ENCODE measurements at regions not wholly inside any gene's neighbourhood (a gene's known extent, or its start where the extent isn't known, plus 50 kb on each side); places are given as distances from the start of the nearest gene placed in this dataset.

DNA sequence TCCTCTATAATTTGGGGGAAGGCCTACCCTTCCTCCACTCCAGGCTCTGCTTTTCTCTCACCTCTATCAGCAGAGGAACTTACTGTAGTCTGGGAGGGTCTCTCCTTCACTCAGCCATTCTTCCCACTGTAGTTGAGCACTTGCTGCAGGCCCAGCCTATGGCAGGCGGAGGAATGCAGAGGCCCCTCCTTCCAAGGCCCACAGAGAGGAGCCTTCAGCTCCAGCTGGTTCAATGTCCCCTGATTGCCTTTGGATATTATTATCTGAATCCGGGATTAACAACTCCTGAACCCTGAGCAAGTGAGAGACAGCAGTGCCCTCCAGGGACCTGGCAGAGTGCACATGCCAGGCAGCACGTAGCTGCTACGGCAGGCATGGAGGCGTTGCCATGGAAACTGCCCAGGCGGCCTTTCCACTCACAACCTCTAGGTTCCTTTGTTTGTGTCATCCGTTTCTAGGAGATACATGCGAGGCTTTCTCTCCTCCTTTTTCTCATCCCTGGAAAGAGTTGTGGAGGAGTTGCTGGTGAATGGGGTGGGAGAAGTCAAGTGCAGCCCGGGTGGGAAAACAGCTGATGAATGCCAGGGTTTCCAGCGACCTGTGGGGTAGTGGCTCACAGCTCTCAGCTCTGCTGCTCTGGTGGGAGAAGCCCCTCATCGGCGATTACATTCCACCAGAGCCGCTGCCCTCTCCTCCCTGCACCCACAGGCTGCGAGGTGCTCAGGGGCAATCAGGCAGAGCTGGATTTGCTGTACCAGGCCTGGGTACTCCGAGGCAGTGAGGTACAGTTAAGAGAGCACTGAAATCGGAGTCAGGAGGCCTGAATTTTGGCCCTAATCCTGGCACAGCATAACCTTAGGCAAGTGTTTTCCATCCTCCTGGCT, 55.3 kb upstream of the HK2 start (continued):
- TF ChIP-seq KLF10 (tag by site-specific recombination; IDR thresholded peaks at IDR 0.05) (no peak), ZXDB (tag by site-specific recombination; IDR thresholded peaks at IDR 0.05) (no peak), KLF16 (tag by site-specific recombination; IDR thresholded peaks at IDR 0.05) (no peak), ZNF558 (tag by site-specific recombination; IDR thresholded peaks at IDR 0.05) (no peak)
- TF ChIP-seq, protein P1, sequence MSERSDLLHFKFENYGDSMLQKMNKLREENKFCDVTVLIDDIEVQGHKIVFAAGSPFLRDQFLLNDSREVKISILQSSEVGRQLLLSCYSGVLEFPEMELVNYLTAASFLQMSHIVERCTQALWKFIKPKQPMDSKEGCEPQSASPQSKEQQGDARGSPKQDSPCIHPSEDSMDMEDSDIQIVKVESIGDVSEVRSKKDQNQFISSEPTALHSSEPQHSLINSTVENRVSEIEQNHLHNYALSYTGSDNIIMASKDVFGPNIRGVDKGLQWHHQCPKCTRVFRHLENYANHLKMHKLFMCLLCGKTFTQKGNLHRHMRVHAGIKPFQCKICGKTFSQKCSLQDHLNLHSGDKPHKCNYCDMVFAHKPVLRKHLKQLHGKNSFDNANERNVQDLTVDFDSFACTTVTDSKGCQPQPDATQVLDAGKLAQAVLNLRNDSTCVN (tag by site-specific recombination; optimal IDR thresholded peaks at IDR 0.05): no peak

DNA sequence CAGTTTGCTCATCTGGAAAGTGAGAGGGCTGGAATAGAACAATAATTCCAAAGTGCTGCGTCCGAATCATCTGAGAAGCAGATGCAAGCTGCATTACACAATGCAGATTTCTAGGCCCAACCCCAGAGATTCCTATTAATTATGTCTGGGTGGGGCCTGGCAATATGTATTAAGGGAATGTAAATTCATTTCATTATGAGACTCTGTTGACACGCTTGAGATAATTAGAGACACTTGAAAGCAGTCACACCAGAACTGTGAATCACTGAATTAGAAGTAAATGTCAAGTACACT, 54.7 kb upstream of the HK2 start:
- no peak for TF ChIP-seq ZBTB48 (tag by site-specific recombination; IDR thresholded peaks at IDR 0.05)
- TF ChIP-seq ZNF354C (tag by site-specific recombination; IDR thresholded peaks at IDR 0.05; ENCODE audit: borderline replicate concordance, low read depth): no peak
- TF ChIP-seq ZNF335 (tag by site-specific recombination; conservative IDR thresholded peaks at IDR 0.05): no peak
- TF ChIP-seq ZNF530 (tag by site-specific recombination; IDR thresholded peaks at IDR 0.05; ENCODE audit: low read depth): no peak
- no peak for TF ChIP-seq ZNF350 (tag by site-specific recombination; IDR thresholded peaks at IDR 0.05)
- no peak for TF ChIP-seq ZNF501 (tag by site-specific recombination; IDR thresholded peaks at IDR 0.05)
- TF ChIP-seq YY2 (tag by site-specific recombination; IDR thresholded peaks at IDR 0.05): no peak
- no peak for TF ChIP-seq ZNF248 (tag by site-specific recombination; IDR thresholded peaks at IDR 0.05)
- no peak for TF ChIP-seq ZNF48 (tag by site-specific recombination; IDR thresholded peaks at IDR 0.05)
- TF ChIP-seq, protein P2, sequence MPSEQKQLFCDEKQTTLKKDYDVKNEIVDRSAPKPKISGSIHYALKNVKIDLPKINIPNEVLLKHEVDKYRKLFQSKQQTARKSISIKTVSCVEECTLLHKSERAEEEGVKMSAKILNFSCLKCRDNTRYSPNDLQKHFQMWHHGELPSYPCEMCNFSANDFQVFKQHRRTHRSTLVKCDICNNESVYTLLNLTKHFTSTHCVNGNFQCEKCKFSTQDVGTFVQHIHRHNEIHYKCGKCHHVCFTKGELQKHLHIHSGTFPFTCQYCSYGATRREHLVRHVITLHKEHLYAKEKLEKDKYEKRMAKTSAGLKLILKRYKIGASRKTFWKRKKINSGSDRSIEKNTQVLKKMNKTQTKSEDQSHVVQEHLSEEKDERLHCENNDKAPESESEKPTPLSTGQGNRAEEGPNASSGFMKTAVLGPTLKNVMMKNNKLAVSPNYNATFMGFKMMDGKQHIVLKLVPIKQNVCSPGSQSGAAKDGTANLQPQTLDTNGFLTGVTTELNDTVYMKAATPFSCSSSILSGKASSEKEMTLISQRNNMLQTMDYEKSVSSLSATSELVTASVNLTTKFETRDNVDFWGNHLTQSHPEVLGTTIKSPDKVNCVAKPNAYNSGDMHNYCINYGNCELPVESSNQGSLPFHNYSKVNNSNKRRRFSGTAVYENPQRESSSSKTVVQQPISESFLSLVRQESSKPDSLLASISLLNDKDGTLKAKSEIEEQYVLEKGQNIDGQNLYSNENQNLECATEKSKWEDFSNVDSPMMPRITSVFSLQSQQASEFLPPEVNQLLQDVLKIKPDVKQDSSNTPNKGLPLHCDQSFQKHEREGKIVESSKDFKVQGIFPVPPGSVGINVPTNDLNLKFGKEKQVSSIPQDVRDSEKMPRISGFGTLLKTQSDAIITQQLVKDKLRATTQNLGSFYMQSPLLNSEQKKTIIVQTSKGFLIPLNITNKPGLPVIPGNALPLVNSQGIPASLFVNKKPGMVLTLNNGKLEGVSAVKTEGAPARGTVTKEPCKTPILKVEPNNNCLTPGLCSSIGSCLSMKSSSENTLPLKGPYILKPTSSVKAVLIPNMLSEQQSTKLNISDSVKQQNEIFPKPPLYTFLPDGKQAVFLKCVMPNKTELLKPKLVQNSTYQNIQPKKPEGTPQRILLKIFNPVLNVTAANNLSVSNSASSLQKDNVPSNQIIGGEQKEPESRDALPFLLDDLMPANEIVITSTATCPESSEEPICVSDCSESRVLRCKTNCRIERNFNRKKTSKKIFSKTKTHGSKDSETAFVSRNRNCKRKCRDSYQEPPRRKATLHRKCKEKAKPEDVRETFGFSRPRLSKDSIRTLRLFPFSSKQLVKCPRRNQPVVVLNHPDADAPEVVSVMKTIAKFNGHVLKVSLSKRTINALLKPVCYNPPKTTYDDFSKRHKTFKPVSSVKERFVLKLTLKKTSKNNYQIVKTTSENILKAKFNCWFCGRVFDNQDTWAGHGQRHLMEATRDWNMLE (tag by site-specific recombination; conservative IDR thresholded peaks at IDR 0.05; ENCODE audit: low read depth): no peak
- no peak for TF ChIP-seq ZNF302 (tag by site-specific recombination; IDR thresholded peaks at IDR 0.05; ENCODE audit: low read depth)
- Histone ChIP-seq H3K27ac (ENCODE audit: extremely low read depth, low read depth, low read length) (no peak overlapping the region), H3K4me1 (ENCODE audit: control insufficient read depth, insufficient read depth, low read length) (no peaks in the 10 kb centered on the region), H3K36me3 (ENCODE audit: control insufficient read depth in 2 of 2, insufficient read depth in 1 of 2, low read length in 2 of 2) (no peaks in the 10 kb centered on the region), H3K4me3 (ENCODE audit: low read depth, low read length) (no peak overlapping the region), H3K9me3 (ENCODE audit: control insufficient read depth, insufficient read depth, low read depth, low read length) (no peaks in the 10 kb centered on the region; the same call in 1 of the 2 replicates)
- CTCF ChIA-PET: interaction anchor here (1.2 kb wide), 1 partner anchor 90 kb away, joined by 3 read pairs; no protein-coding TSS in a partner anchor
- POLR2A ChIA-PET: no interaction called here

DNA sequence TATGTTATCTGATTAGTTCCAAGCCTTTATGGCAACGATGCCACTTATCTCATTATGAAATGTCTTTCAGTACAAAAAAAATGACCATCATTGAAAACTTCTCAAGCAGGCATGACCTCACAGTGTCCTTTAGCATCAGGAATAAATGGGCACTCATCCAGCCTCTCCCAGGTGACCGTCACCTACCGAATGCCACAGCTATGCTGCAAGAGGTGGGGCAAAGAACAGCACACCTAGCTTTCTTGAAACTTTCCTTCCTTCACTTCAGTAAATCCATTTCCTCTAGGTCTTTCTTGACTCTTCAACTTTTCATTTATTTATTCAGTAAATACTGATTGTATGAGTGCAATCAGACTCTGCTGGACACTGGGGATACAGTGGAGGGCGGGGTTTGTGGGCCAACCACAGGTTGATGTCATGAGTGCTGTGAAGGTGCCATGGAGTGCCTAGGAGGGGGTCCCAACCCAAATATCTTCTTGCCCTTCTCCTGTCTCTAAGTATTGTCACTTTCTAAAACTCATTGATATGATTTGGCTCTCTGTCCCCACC, 54.3 kb upstream of the HK2 start:
- no peak overlapping the region for H3K27ac ChIP-seq (ENCODE audit: extremely low read depth, low read depth, low read length)
- no peaks in the 10 kb centered on the region for H3K4me1 ChIP-seq (ENCODE audit: control insufficient read depth, insufficient read depth, low read length)
- H3K36me3 ChIP-seq (ENCODE audit: control insufficient read depth in 2 of 2, insufficient read depth in 1 of 2, low read length in 2 of 2): no peaks in the 10 kb centered on the region
- no peak overlapping the region for H3K4me3 ChIP-seq (ENCODE audit: low read depth, low read length)
- no peaks in the 10 kb centered on the region; the same call in 1 of the 2 replicates for H3K9me3 ChIP-seq (ENCODE audit: control insufficient read depth, insufficient read depth, low read depth, low read length)
- CTCF ChIA-PET: interaction anchor here (1.2 kb wide), 1 partner anchor 90 kb away, joined by 3 read pairs; no protein-coding TSS in a partner anchor
- POLR2A ChIA-PET: no interaction called here
- no peak for TF ChIP-seq ZNF155 (tag by site-specific recombination; IDR thresholded peaks at IDR 0.05)
- no peak for TF ChIP-seq ZNF529 (tag by site-specific recombination; IDR thresholded peaks at IDR 0.05; ENCODE audit: insufficient replicate concordance)
- no peak for TF ChIP-seq ZNF521 (tag by site-specific recombination; IDR thresholded peaks at IDR 0.05)
- no peak for TF ChIP-seq ZSCAN23 (tag by site-specific recombination; IDR thresholded peaks at IDR 0.05)
- no peak for TF ChIP-seq ZNF19 (tag by site-specific recombination; IDR thresholded peaks at IDR 0.05; ENCODE audit: low read depth)
- TF ChIP-seq, protein P3, sequence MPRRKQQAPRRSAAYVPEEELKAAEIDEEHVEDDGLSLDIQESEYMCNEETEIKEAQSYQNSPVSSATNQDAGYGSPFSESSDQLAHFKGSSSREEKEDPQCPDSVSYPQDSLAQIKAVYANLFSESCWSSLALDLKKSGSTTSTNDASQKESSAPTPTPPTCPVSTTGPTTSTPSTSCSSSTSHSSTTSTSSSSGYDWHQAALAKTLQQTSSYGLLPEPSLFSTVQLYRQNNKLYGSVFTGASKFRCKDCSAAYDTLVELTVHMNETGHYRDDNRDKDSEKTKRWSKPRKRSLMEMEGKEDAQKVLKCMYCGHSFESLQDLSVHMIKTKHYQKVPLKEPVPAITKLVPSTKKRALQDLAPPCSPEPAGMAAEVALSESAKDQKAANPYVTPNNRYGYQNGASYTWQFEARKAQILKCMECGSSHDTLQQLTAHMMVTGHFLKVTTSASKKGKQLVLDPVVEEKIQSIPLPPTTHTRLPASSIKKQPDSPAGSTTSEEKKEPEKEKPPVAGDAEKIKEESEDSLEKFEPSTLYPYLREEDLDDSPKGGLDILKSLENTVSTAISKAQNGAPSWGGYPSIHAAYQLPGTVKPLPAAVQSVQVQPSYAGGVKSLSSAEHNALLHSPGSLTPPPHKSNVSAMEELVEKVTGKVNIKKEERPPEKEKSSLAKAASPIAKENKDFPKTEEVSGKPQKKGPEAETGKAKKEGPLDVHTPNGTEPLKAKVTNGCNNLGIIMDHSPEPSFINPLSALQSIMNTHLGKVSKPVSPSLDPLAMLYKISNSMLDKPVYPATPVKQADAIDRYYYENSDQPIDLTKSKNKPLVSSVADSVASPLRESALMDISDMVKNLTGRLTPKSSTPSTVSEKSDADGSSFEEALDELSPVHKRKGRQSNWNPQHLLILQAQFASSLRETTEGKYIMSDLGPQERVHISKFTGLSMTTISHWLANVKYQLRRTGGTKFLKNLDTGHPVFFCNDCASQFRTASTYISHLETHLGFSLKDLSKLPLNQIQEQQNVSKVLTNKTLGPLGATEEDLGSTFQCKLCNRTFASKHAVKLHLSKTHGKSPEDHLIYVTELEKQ (tag by site-specific recombination; IDR thresholded peaks at IDR 0.05; ENCODE audit: borderline replicate concordance): no peak
- TF ChIP-seq ZNF501 (tag by site-specific recombination; IDR thresholded peaks at IDR 0.05): no peak
- no peak for TF ChIP-seq ZNF335 (tag by site-specific recombination; conservative IDR thresholded peaks at IDR 0.05)
- TF ChIP-seq ZNF302 (tag by site-specific recombination; IDR thresholded peaks at IDR 0.05; ENCODE audit: low read depth): no peak
- TF ChIP-seq ZNF654 (tag by site-specific recombination; IDR thresholded peaks at IDR 0.05; ENCODE audit: low read depth): no peak

Measured in HEK293 (cell line).